GM18873 (cell line): ENCODE measurements at regions not wholly inside any gene's neighbourhood (a gene's known extent, or its start where the extent isn't known, plus 50 kb on each side); places are given as distances from the start of the nearest gene placed in this dataset.

Experiments used
- ATAC-seq: cut with Tn5 transposase; IDR thresholded peaks from one replicate; pipeline ENCODE4 v1.9.1; 2021; ENCODE audit warnings: mild to moderate bottlenecking, moderate library complexity, moderate number of reproducible peaks; ENCODE audit not compliant: unreplicated experiment, low FRiP score

DNA sequence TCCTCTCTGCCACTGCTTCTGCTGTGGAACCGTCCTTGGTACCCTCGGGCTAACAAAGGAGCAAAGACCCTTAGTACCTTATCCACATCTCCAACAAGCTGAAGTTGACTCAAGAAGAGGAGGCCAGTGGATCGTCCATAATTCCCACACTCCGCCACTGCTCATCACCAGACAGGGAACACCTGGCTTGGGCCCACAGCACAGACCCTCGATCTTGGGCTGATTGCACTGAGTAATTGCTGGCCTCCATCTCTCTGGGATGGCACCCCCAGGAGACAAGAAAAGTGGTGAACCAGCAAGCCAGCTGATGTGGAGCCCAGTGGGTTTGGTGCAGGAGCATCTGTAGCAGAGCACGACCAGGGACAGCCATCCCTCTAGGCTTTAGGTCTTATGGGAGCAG lies 109.4 kb upstream of the GRIK2 start:
- no peak for ATAC-seq

DNA sequence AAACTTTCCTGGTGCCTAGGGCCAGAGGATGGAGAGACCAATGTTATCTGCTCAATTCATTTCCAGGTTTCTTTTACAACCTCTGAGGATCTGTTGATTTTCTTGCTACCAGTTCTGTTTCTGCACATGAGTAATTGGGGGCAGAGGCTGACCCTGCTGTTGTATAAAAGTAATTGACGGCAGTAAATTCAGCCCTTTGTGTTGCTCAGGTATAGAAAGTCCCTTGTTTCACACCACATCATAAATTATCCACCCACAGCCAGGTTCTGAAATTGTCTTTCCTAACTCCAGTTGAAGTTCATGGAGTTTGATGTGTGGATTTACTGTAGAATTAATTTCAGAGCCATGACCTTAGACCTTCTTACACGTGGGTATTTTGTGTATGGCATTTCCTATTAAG lies 107.4 kb upstream of the GRIK2 start:
- no peak for ATAC-seq

DNA sequence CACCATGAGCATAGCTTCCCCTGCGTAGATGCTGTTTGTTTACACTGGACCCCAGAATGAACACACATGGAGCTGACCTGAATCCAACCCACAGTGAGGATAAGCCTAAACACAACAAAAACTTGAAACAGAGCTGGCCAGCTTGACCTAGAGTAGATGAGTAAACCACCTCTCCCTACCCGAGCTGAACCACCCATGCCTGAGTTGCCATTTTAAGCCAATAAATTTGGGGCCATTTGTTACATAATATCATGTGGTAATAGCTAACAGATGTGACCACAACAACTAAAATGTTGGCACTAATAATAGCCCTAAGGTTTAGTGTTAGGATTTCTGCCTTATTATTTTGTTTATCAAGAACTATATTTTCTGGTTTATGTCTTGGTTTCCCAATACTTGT lies 103.2 kb upstream of the GRIK2 start:
- ATAC-seq = no peak

DNA sequence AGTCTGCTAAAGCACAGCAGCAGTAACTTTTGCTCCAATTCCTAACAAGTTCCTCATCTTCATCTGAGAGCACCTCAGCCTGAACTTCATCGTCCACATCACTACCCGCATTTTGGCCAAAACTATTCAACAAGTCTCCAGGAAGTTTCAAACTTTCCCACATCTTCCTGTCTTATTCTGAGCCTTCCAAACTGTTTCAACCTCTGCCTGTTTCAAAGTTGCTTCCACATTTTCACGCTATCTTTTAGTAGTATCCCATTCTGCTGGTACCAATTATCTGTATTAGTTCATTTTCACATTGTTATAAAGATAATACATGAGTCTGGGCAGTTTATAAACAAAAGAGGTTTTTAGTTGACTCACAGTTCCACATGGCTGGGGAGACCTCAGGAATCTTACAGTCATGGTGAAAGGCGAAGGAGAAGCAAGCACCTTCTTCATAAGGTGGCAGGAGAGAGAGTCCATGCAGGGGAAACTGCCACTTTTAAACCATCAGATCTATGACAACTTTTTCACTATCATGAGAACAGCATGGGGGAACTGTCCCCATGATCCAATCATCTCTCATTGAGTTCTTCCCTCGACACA lies 99.4 kb upstream of the GRIK2 start:
- no peak for ATAC-seq

DNA sequence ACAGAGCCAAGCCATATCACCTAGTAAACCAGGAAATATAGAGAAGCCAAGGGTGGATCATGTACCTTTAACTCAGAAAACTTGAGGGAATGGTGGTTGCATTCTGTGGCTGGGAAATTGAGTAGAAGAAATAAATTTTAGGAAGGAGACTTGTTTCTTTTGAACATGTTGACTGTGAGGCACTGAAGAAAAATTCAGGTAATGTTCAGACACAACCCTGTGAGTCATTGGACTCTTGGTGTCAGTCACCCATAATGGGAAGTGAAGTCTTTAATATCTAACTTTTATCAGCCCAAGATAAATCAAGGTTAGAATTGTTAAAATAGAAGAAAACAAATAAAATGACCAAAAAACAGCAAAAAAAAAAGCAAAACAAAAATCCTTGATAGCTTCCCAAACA lies 98.8 kb upstream of the GRIK2 start:
- ATAC-seq = no peak

DNA sequence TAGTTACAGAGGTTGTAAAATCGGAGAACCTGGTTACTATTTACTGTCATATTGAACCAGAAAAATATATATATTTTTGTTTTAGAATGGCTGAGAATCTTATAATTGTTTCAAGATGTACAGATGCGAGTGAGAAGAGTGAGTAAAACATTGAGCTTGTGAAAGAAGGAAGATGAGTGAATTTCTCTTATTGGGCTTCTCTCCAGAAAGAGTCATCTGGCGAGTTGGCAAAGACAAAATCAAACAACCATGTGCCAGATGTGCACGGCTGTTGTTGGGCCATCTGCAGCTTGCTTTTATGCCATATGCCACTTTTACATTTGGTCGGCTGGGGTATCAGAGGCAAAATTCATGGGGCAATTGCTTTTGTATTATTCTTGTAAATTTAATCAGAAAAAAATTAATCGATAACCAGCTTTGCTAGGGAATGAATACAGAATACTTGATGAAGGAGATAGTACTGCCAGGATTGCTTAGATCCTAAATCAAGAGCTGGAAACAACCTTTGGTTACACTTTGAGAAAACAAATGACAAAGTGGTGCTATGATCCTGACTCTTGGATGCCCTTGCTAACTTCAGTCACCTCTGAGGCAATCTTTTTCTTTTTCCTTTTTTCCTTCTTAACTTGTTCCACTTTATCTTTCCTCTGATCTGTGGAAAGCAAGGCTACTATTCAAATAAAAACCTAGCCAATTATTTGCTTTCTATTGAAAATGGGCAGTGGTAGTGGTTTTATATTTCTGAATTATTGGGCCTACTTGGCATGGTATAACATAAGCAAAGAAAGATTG lies 97.1 kb upstream of the GRIK2 start:
- ATAC-seq = no peak

DNA sequence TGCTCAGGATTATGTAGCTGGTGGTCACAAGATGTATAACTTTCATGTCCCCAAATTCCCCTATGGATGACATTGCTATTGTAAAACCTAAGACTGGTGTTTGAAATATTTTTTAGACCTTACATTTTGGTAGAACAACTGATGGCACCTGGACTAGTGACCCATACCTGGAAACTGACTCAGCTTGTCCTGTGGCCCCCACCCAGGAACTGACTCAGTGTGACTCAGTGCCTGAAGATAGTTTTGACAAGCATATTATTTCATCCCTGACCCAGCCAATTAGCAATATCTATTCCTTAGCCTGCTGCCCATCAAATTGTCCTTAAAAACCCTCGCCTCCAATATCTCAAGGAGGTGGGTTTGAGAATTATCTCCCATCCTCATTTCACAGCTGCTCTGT lies 90.9 kb upstream of the GRIK2 start:
- no peak for ATAC-seq

DNA sequence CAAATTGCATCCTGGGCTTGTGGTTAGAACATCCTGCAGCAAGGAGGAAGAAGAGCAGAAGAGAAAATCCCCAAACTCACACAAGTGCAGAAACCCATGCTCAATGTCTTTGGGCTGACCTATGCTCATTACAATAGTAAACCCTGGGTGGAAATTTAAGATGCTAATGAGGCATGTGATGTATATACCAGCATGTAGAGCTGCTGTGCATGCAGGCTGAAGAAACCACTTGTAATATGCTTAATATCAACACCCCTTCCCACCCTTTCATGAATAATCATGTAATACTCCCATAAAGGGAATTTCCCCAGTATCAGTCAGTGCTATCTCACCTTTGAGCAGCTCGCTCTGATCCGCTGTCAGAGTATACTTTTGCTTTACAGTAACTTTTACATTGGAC lies 90.0 kb upstream of the GRIK2 start:
- no peak for ATAC-seq

DNA sequence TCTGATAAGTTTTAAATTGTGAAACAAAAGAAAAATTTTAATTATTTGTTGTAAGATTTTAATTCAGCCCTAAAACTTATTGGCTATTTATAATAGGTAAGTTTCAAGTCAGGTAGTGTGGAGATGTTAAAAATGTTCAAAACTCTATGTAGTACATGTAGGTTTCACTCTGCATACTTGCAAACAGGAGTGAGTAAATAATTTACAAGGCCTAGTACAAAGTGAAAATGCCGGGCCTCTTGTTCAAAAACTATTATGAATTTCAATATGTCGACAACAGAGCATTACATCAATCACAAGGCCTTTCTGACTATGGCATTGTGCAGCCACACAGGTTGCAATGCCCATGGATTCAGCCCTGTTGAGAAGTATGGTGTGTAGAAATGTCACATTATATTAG lies 80.9 kb upstream of the GRIK2 start:
- peak; percentile 43 for ATAC-seq

DNA sequence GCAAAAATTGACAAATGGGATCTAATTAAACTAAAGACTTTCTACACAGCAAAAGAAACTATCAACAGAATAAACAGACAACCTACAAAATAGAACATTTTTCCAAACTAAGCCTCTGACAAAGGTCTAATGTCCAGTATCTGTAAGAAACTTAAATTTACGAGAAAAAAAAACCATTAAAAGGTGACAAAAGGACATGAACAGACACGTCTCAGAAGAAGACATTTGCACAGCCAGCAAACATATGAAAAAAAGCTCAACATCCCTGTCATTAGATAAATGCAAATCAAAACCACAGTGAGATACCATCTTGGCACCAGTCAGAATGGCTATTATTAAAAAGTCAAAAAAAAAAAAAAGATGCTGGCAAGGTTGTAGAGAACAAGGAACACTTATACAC lies 70.6 kb upstream of the GRIK2 start:
- no peak for ATAC-seq

DNA sequence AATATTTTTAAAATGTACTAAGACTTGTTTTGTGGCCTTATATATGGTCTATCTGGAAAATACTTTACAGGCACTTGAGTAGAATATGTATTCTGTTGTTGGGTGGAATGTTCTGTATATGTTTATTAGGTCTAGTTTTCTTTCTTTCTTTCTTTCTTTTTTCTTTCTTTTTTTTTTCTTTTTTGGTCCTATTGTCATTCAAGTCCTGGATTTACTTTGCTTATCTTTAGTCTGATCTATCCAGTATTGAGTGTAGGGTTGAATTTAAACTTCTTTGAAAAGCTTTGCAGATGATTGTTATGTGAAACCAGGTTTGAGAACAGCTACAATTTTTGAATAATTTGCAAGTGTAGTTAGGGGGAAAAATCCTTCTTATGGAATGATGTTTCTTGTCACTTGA lies 67.1 kb upstream of the GRIK2 start:
- ATAC-seq = no peak

DNA sequence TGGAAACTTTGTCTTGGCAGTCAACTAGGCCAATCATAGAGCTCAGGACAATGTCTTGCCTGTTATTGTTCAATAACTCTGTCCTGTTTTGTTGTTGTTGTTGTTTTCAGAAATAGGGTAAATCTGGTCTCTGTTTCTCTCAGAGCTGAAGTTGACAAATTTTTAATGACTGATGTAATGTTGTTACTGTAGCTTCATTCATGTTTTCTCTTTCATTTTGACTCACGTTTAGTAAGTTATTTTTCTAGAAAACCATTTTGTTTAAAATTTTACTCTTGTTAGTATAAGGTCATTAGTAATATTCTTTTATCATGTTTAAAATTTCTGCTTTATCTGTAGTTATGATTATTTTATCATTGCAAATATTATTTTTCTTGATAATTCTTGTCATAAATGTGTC lies 51.6 kb upstream of the GRIK2 start:
- ATAC-seq = no peak
